Femur (tissue), 1 donor: ENCODE measurements at regions not wholly inside any gene's neighbourhood (a gene's known extent, or its start where the extent isn't known, plus 50 kb on each side); places are given as distances from the start of the nearest gene placed in this dataset.
"Not testable (repeated sequence)": the region's sequence is repeated elsewhere in the genome, so short reads cannot be mapped to it uniquely, and the experiment has no call there.

Experiments used
- DNase-seq: peaks from one replicate; pipeline ENCODE4 v3.0.0-alpha.2; 2017

- DNase-seq = no peak
Observed at GRCh38 chr2:81073412-81073811, 768.9 kb upstream of the LRRTM1 start.

- DNase-seq = no peak
Observed at GRCh38 chr2:81068144-81068543, 763.6 kb upstream of the LRRTM1 start.

- no peak for DNase-seq
Observed at GRCh38 chr2:81061016-81061415, 756.5 kb upstream of the LRRTM1 start.

GRCh38 chr2:81050580-81051095 lies 746.1 kb upstream of the LRRTM1 start:
- no peak for DNase-seq

- DNase-seq = no peak
Observed at GRCh38 chr2:81043681-81044080, 739.1 kb upstream of the LRRTM1 start.

GRCh38 chr2:81007104-81007503 lies 702.6 kb upstream of the LRRTM1 start:
- DNase-seq = no peak

- DNase-seq = no peak
Observed at GRCh38 chr2:81002906-81003305, 698.4 kb upstream of the LRRTM1 start.

GRCh38 chr2:80987466-80987865 lies 682.9 kb upstream of the LRRTM1 start:
- no peak for DNase-seq

- DNase-seq = no peak
Observed at GRCh38 chr2:80969900-80970299, 665.3 kb upstream of the LRRTM1 start.

GRCh38 chr2:80968450-80968849 lies 663.9 kb upstream of the LRRTM1 start:
- no peak for DNase-seq

- no peak for DNase-seq
Observed at GRCh38 chr2:80947601-80948130, 643.1 kb upstream of the LRRTM1 start.

- no peak for DNase-seq
Observed at GRCh38 chr2:80943487-80943886, 638.9 kb upstream of the LRRTM1 start.

- no peak for DNase-seq
Observed at GRCh38 chr2:80942766-80943165, 638.2 kb upstream of the LRRTM1 start.

- DNase-seq = no peak
Observed at GRCh38 chr2:80938463-80938862, 633.9 kb upstream of the LRRTM1 start.

GRCh38 chr2:80931820-80932219 lies 627.3 kb upstream of the LRRTM1 start:
- DNase-seq = not testable (repeated sequence)

- DNase-seq = no peak
Observed at GRCh38 chr2:80930777-80931176, 626.2 kb upstream of the LRRTM1 start.

GRCh38 chr2:80926168-80926567 lies 621.6 kb upstream of the LRRTM1 start:
- DNase-seq = no peak

- no peak for DNase-seq
Observed at GRCh38 chr2:80896576-80896975, 592.0 kb upstream of the LRRTM1 start.

GRCh38 chr2:80894486-80894885 lies 589.9 kb upstream of the LRRTM1 start:
- DNase-seq = peak; percentile 24

- no peak for DNase-seq
Observed at GRCh38 chr2:80893711-80894110, 589.2 kb upstream of the LRRTM1 start.

GRCh38 chr2:80889009-80889408 lies 584.5 kb upstream of the LRRTM1 start:
- no peak for DNase-seq

GRCh38 chr2:80887841-80888378 lies 583.4 kb upstream of the LRRTM1 start:
- no peak for DNase-seq

- DNase-seq = no peak
Observed at GRCh38 chr2:80874374-80874773, 569.8 kb upstream of the LRRTM1 start.

- DNase-seq = no peak
Observed at GRCh38 chr2:80869858-80870438, 565.4 kb upstream of the LRRTM1 start.
